ENCODE measurements at regions not wholly inside any gene's neighbourhood (a gene's known extent, or its start where the extent isn't known, plus 50 kb on each side); places are given as distances from the start of the nearest gene placed in this dataset.

GRCh38 chr1:58000821-58001220, 545.7 kb downstream of the OMA1 start:
- H3K4me1 Mint-ChIP-seq = peaks cover 5% of the 10 kb centered on the region

GRCh38 chr1:58000116-58000515, 546.4 kb downstream of the OMA1 start:
- Mint-ChIP-seq H3K4me3 (no peak overlapping the region), H3K27me3 (ENCODE audit: insufficient read depth) (peaks cover 39% of the 10 kb centered on the region), H3K36me3 (ENCODE audit: low read depth) (no peaks in the 10 kb centered on the region), H3K27ac (no peak overlapping the region), H3K4me1 (peaks cover 3% of the 10 kb centered on the region), H3K9me3 (no peaks in the 10 kb centered on the region)
- Histone ChIP-seq H3K4me1 (ENCODE audit: control insufficient read depth, insufficient read depth, low read length) (no peaks in the 10 kb centered on the region), H3K27me3 (ENCODE audit: control insufficient read depth, insufficient read depth, low read length, poor library complexity, severe bottlenecking) (no peaks in the 10 kb centered on the region), H3K4me3 (ENCODE audit: low read length) (no peak overlapping the region), H3K9ac (ENCODE audit: extremely low read depth, low read length, poor library complexity, severe bottlenecking) (no peak overlapping the region), H3K27ac (ENCODE audit: low read depth, low read length) (no peak overlapping the region), H3K9me3 (ENCODE audit: control insufficient read depth, low read length) (no peaks in the 10 kb centered on the region), H3K36me3 (ENCODE audit: control insufficient read depth, insufficient read depth, low read length) (no peaks in the 10 kb centered on the region)
- no peak for TF ChIP-seq CTCF (conservative IDR thresholded peaks at IDR 0.05)
- WGBS, 2 experiments (ENCODE audit: insufficient coverage in 1 of 2, insufficient read length in 1 of 2) = 83 to 92% methylated on average over 1 of the region's 1 CpG
- DNase-seq = no peak

More at GRCh38 chr1:58000821-58001220, 545.7 kb downstream of the OMA1 start:
- Histone ChIP-seq H3K27me3 (ENCODE audit: control insufficient read depth, insufficient read depth, low read length, poor library complexity, severe bottlenecking) (no peaks in the 10 kb centered on the region), H3K9me3 (ENCODE audit: control insufficient read depth, low read length) (no peaks in the 10 kb centered on the region), H3K27ac (ENCODE audit: low read depth, low read length) (no peak overlapping the region), H3K4me3 (ENCODE audit: low read length) (no peak overlapping the region), H3K4me1 (ENCODE audit: control insufficient read depth, insufficient read depth, low read length) (no peaks in the 10 kb centered on the region), H3K9ac (ENCODE audit: extremely low read depth, low read length, poor library complexity, severe bottlenecking) (no peak overlapping the region), H3K36me3 (ENCODE audit: control insufficient read depth, insufficient read depth, low read length) (no peaks in the 10 kb centered on the region)
- TF ChIP-seq CTCF (conservative IDR thresholded peaks at IDR 0.05) = no peak
- peaks cover 39% of the 10 kb centered on the region for H3K27me3 Mint-ChIP-seq (ENCODE audit: insufficient read depth)
- H3K4me3 Mint-ChIP-seq = no peak overlapping the region
- no peak overlapping the region for H3K27ac Mint-ChIP-seq
- no peaks in the 10 kb centered on the region for H3K9me3 Mint-ChIP-seq
- no peaks in the 10 kb centered on the region for H3K36me3 Mint-ChIP-seq (ENCODE audit: low read depth)
- DNase-seq = no peak
- WGBS, 2 experiments (ENCODE audit: insufficient coverage in 1 of 2, insufficient read length in 1 of 2) = 85 to 100% methylated on average over 1 of the region's 1 CpG

- DNase-seq = no peak
- Mint-ChIP-seq H3K27ac (no peak overlapping the region), H3K9me3 (no peaks in the 10 kb centered on the region), H3K4me1 (peaks cover 12% of the 10 kb centered on the region), H3K4me3 (no peak overlapping the region), H3K36me3 (ENCODE audit: low read depth) (no peaks in the 10 kb centered on the region), H3K27me3 (ENCODE audit: insufficient read depth) (peaks cover 59% of the 10 kb centered on the region)
- Histone ChIP-seq H3K27me3 (ENCODE audit: control insufficient read depth, insufficient read depth, low read length, poor library complexity, severe bottlenecking) (no peaks in the 10 kb centered on the region), H3K9ac (ENCODE audit: extremely low read depth, low read length, poor library complexity, severe bottlenecking) (no peak overlapping the region), H3K4me3 (ENCODE audit: low read length) (no peak overlapping the region), H3K27ac (ENCODE audit: low read depth, low read length) (no peak overlapping the region), H3K36me3 (ENCODE audit: control insufficient read depth, insufficient read depth, low read length) (no peaks in the 10 kb centered on the region), H3K4me1 (ENCODE audit: control insufficient read depth, insufficient read depth, low read length) (no peaks in the 10 kb centered on the region), H3K9me3 (ENCODE audit: control insufficient read depth, low read length) (no peaks in the 10 kb centered on the region)
- TF ChIP-seq CTCF (conservative IDR thresholded peaks at IDR 0.05) = no peak
- 86 to 96% methylated on average over 2 of the region's 2 CpGs for WGBS, 2 experiments (ENCODE audit: insufficient coverage in 1 of 2, insufficient read length in 1 of 2)
Measured at GRCh38 chr1:57996400-57996799, 550.1 kb downstream of the OMA1 start.
